ENCODE measurements at regions not wholly inside any gene's neighbourhood (a gene's known extent, or its start where the extent isn't known, plus 50 kb on each side); places are given as distances from the start of the nearest gene placed in this dataset.

DNA sequence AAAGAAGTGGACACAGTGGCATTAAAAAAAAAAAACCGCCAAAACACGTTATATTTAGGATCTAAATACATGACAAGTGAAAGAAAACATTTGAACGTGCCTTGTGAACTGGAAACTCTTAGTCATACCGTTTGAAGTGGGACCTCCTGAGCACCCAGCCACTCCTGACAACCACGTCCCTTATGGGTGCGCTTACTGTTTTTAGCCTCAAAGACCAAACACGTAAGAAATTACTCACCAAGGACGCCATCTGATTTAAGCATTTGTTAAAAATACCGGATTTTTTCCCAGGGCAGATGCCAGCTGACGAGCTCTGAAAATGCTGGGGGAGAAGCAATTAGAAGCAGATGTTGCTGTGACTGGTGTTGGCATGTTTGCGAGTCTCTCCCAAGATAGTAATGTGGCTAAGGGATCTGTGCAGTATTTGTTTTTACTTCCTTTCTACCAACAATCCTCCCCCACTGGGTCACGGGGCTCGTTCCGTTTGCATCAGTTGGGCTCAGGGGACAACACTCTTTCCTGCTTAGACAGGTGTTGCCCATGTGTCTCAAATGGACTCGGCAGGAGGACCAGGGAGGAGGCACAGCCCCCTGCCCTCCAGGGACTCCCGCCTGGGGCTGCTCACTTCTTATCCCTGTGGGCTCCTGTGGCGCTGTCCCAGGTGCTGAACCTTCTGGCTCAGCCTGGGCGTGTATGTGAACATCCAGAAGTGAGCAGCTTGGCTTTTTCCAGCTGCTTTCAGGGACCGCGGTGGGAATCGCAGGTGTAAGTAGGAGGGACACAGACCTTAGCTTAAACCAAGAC is 101.0 kb downstream of the BEGAIN start:
- Mint-ChIP-seq H3K4me1 (peaks cover 5 to 24% (median 20%) of the 10 kb centered on the region in 7 donors), H3K9me3 (peaks cover 0 to 9% (median 0%) of the 10 kb centered on the region in 11 donors), H3K36me3 (peaks cover 4 to 63% (median 34%) of the 10 kb centered on the region in 5 donors), H3K27me3 (peaks cover 0 to 2% (median 0%) of the 10 kb centered on the region in 5 donors), H3K4me3 (no peak overlapping the region), H3K27ac (no peak overlapping the region)
- ATAC-seq (peak; percentile 37), DNase-seq (peak; percentile 7 to 62 (median 31))
- no peaks in the 10 kb centered on the region for H3K27me3 ChIP-seq (ENCODE audit: control insufficient read depth in 2 of 2, insufficient read depth in 2 of 2, low read length in 2 of 2)
- no peaks in the 10 kb centered on the region for H3K9me3 ChIP-seq (ENCODE audit: control insufficient read depth in 2 of 3, low read length in 3 of 3)
- POLR2A ChIA-PET: no interaction called here
- H3K27ac ChIP-seq (ENCODE audit: low read depth, low read length): no peak overlapping the region
- peaks cover 3 to 11% of the 10 kb centered on the region in 2 donors for H3K4me1 ChIP-seq (ENCODE audit: control insufficient read depth in 2 of 2, insufficient read depth in 2 of 2, low read length in 2 of 2)
- CTCF ChIA-PET: no interaction called here
- intact Hi-C loops (cut with micrococcal nuclease): no loop called here
- peaks cover 0 to 10% (median 0%) of the 10 kb centered on the region in 3 experiments for H3K36me3 ChIP-seq (ENCODE audit: control insufficient read depth in 2 of 3, insufficient read depth in 3 of 3, low read length in 3 of 3)
- no peak overlapping the region for H3K4me3 ChIP-seq (ENCODE audit: low read length)

Measured in naive thymus-derived CD4-positive, alpha-beta T cell (primary cell).